Natural killer cell treated with Interleukin-12 subunit alpha and Interleukin-12 subunit beta and Interleukin-15 and Interleukin-18, amount 100 ng/mL, for 72 hours (primary cell): ENCODE measurements at regions not wholly inside any gene's neighbourhood (a gene's known extent, or its start where the extent isn't known, plus 50 kb on each side); places are given as distances from the start of the nearest gene placed in this dataset.
"Not testable (repeated sequence)": the region's sequence is repeated elsewhere in the genome, so short reads cannot be mapped to it uniquely, and the experiment has no call there.

Experiments
- ATAC-seq, 2 donors: fragments of 150-1000 bp; cut with Tn5 transposase in 1 of 2; sonication (Bioruptor Pico), chemical (Tn5 transposase) in 1 of 2; 2 replicates each; pipeline ENCODE4 v1.10.0; 2021
- DNase-seq: peaks from one replicate; pipeline ENCODE4 v3.0.0; 2022; ENCODE audit warnings: low spot score
- H3K27ac Mint-ChIP-seq, 2 donors: 1 replicate in 1 of 2; 2 replicates in 1 of 2; pipeline ENCODE4 v1.8.0; 2022; ENCODE audit warnings: mixed read lengths in 2 of 2, mild to moderate bottlenecking in 1 of 2, moderate library complexity in 1 of 2
- H3K27me3 Mint-ChIP-seq, 2 donors: 1 replicate in 1 of 2; 2 replicates in 1 of 2; pipeline ENCODE4 v1.8.0; 2022; ENCODE audit warnings: mixed read lengths in 2 of 2
- H3K36me3 Mint-ChIP-seq: one replicate; pipeline ENCODE4 v1.8.0; 2022; ENCODE audit warnings: mixed read lengths
- H3K4me1 Mint-ChIP-seq, 2 donors: 1 replicate in 1 of 2; 2 replicates in 1 of 2; pipeline ENCODE4 v1.8.0; 2022; ENCODE audit warnings: low read depth in 2 of 2, mixed read lengths in 2 of 2, mild to moderate bottlenecking in 1 of 2
- H3K4me3 Mint-ChIP-seq: one replicate; pipeline ENCODE4 v1.8.0; 2022; ENCODE audit warnings: mixed read lengths
- H3K9me3 Mint-ChIP-seq: 2 replicates; pipeline ENCODE4 v1.8.0; 2022; ENCODE audit warnings: mixed read lengths

GRCh38 chr5:115751176-115751575 is 65.3 kb downstream of the CDO1 start:
- peaks cover 5% of the 10 kb centered on the region for H3K36me3 Mint-ChIP-seq
- peaks cover 23 to 38% of the 10 kb centered on the region in 2 donors for H3K27me3 Mint-ChIP-seq
- H3K4me1 Mint-ChIP-seq: no peaks in the 10 kb centered on the region
- H3K9me3 Mint-ChIP-seq: peaks cover 8% of the 10 kb centered on the region
- no peak for DNase-seq
- no peak overlapping the region for H3K27ac Mint-ChIP-seq
- H3K4me3 Mint-ChIP-seq: no peak overlapping the region
- ATAC-seq: no peak

- ATAC-seq (no peak), DNase-seq (no peak)
- Mint-ChIP-seq H3K9me3 (peaks cover 11% of the 10 kb centered on the region), H3K27ac (no peak overlapping the region), H3K4me1 (no peaks in the 10 kb centered on the region), H3K27me3 (peaks cover 23 to 33% of the 10 kb centered on the region in 2 donors), H3K4me3 (no peak overlapping the region), H3K36me3 (peaks cover 16% of the 10 kb centered on the region)
These were observed 67.4 kb downstream of the CDO1 start for GRCh38 chr5:115749016-115749415.

- DNase-seq, H3K9me3 Mint-ChIP-seq, H3K4me3 Mint-ChIP-seq, H3K27ac Mint-ChIP-seq, H3K4me1 Mint-ChIP-seq, ATAC-seq: not testable (repeated sequence)
- H3K36me3 Mint-ChIP-seq: peaks cover 13% of the 10 kb centered on the region
- peaks cover 7 to 47% of the 10 kb centered on the region in 2 donors for H3K27me3 Mint-ChIP-seq
These were observed 77.2 kb downstream of the CDO1 start for GRCh38 chr5:115739245-115739644.

GRCh38 chr5:115738830-115739229 is 77.6 kb downstream of the CDO1 start:
- no peaks in the 10 kb centered on the region for H3K4me1 Mint-ChIP-seq
- H3K9me3 Mint-ChIP-seq: peaks cover 6% of the 10 kb centered on the region
- peaks cover 9% of the 10 kb centered on the region for H3K36me3 Mint-ChIP-seq
- H3K4me3 Mint-ChIP-seq: no peak overlapping the region
- H3K27me3 Mint-ChIP-seq: peaks cover 9 to 47% of the 10 kb centered on the region in 2 donors
- no peak overlapping the region for H3K27ac Mint-ChIP-seq
- ATAC-seq (no peak), DNase-seq (no peak)

- no peaks in the 10 kb centered on the region for H3K36me3 Mint-ChIP-seq
- ATAC-seq (no peak), DNase-seq (no peak)
- no peak overlapping the region for H3K4me3 Mint-ChIP-seq
- no peak overlapping the region for H3K27ac Mint-ChIP-seq
- H3K27me3 Mint-ChIP-seq: peaks cover 17 to 46% of the 10 kb centered on the region in 2 donors
- H3K4me1 Mint-ChIP-seq: no peaks in the 10 kb centered on the region
- no peaks in the 10 kb centered on the region for H3K9me3 Mint-ChIP-seq
These were observed 79.0 kb downstream of the CDO1 start for GRCh38 chr5:115737452-115737851.

- DNase-seq (no peak), ATAC-seq (no peak)
- H3K27me3 Mint-ChIP-seq: peaks cover 17 to 41% of the 10 kb centered on the region in 2 donors
These were observed 79.8 kb downstream of the CDO1 start for GRCh38 chr5:115736690-115737005.

GRCh38 chr5:115736004-115736689 is 80.3 kb downstream of the CDO1 start:
- no peaks in the 10 kb centered on the region for H3K4me1 Mint-ChIP-seq
- ATAC-seq (no peak), DNase-seq (no peak)
- H3K27me3 Mint-ChIP-seq: peaks cover 17 to 41% of the 10 kb centered on the region in 2 donors
- no peaks in the 10 kb centered on the region for H3K9me3 Mint-ChIP-seq
- H3K27ac Mint-ChIP-seq: no peak overlapping the region
- H3K4me3 Mint-ChIP-seq: no peak overlapping the region
- H3K36me3 Mint-ChIP-seq: no peaks in the 10 kb centered on the region

More at GRCh38 chr5:115736690-115737005, 79.8 kb downstream of the CDO1 start:
- Mint-ChIP-seq H3K36me3 (no peaks in the 10 kb centered on the region), H3K4me1 (no peaks in the 10 kb centered on the region), H3K9me3 (no peaks in the 10 kb centered on the region), H3K27ac (no peak overlapping the region), H3K4me3 (no peak overlapping the region)

- no peak overlapping the region for H3K4me3 Mint-ChIP-seq
- H3K36me3 Mint-ChIP-seq: no peaks in the 10 kb centered on the region
- ATAC-seq: no peak
- DNase-seq: no peak
- peaks cover 17 to 43% of the 10 kb centered on the region in 2 donors for H3K27me3 Mint-ChIP-seq
- no peaks in the 10 kb centered on the region for H3K4me1 Mint-ChIP-seq
- H3K9me3 Mint-ChIP-seq: no peaks in the 10 kb centered on the region
- H3K27ac Mint-ChIP-seq: no peak overlapping the region
These were observed 81.1 kb downstream of the CDO1 start for GRCh38 chr5:115735108-115735998.

- peaks cover 17 to 39% of the 10 kb centered on the region in 2 donors for H3K27me3 Mint-ChIP-seq
- no peak for ATAC-seq
- no peaks in the 10 kb centered on the region for H3K9me3 Mint-ChIP-seq
These were observed 82.9 kb downstream of the CDO1 start for GRCh38 chr5:115733607-115734006.

GRCh38 chr5:115732026-115732425 is 84.4 kb downstream of the CDO1 start:
- DNase-seq: no peak
- Mint-ChIP-seq H3K27me3 (peaks cover 12 to 35% of the 10 kb centered on the region in 2 donors), H3K4me1 (no peaks in the 10 kb centered on the region), H3K4me3 (no peak overlapping the region), H3K27ac (no peak overlapping the region), H3K9me3 (no peaks in the 10 kb centered on the region), H3K36me3 (no peaks in the 10 kb centered on the region)
- ATAC-seq: no peak

More at GRCh38 chr5:115733607-115734006, 82.9 kb downstream of the CDO1 start:
- no peaks in the 10 kb centered on the region for H3K36me3 Mint-ChIP-seq
- H3K4me1 Mint-ChIP-seq: no peaks in the 10 kb centered on the region
- H3K27ac Mint-ChIP-seq: no peak overlapping the region
- H3K4me3 Mint-ChIP-seq: no peak overlapping the region
- DNase-seq: no peak

GRCh38 chr5:115725522-115725921 is 90.9 kb downstream of the CDO1 start:
- Mint-ChIP-seq H3K4me3 (no peak overlapping the region), H3K27me3 (peaks cover 7 to 25% of the 10 kb centered on the region in 2 donors), H3K9me3 (no peaks in the 10 kb centered on the region), H3K36me3 (no peaks in the 10 kb centered on the region), H3K4me1 (no peaks in the 10 kb centered on the region), H3K27ac (no peak overlapping the region)
- no peak for DNase-seq
- ATAC-seq: no peak

GRCh38 chr5:115723220-115723619 is 93.2 kb downstream of the CDO1 start:
- DNase-seq: no peak
- Mint-ChIP-seq H3K36me3 (no peaks in the 10 kb centered on the region), H3K4me3 (no peak overlapping the region), H3K9me3 (no peaks in the 10 kb centered on the region), H3K4me1 (no peaks in the 10 kb centered on the region), H3K27ac (no peak overlapping the region), H3K27me3 (peaks cover 12 to 31% of the 10 kb centered on the region in 2 donors)
- no peak for ATAC-seq

GRCh38 chr5:115720888-115721287 is 95.1 kb upstream of the TMED7 start:
- no peak overlapping the region for H3K27ac Mint-ChIP-seq
- H3K4me3 Mint-ChIP-seq: no peak overlapping the region
- DNase-seq (no peak), ATAC-seq (no peak)
- peaks cover 15 to 32% of the 10 kb centered on the region in 2 donors for H3K27me3 Mint-ChIP-seq
- no peaks in the 10 kb centered on the region for H3K36me3 Mint-ChIP-seq
- no peaks in the 10 kb centered on the region for H3K4me1 Mint-ChIP-seq
- H3K9me3 Mint-ChIP-seq: no peaks in the 10 kb centered on the region

- ATAC-seq: no peak
- Mint-ChIP-seq H3K36me3 (no peaks in the 10 kb centered on the region), H3K27ac (no peak overlapping the region), H3K4me3 (no peak overlapping the region), H3K27me3 (peaks cover 15 to 32% of the 10 kb centered on the region in 2 donors), H3K9me3 (no peaks in the 10 kb centered on the region), H3K4me1 (no peaks in the 10 kb centered on the region)
- no peak for DNase-seq
These were observed 93.1 kb upstream of the TMED7 start for GRCh38 chr5:115718927-115719326.
